GM21717 (cell line): ENCODE measurements at regions not wholly inside any gene's neighbourhood (a gene's known extent, or its start where the extent isn't known, plus 50 kb on each side); places are given as distances from the start of the nearest gene placed in this dataset.
"Not testable (repeated sequence)": the region's sequence is repeated elsewhere in the genome, so short reads cannot be mapped to it uniquely, and the experiment has no call there.

Experiments
- ATAC-seq: cut with Tn5 transposase; IDR thresholded peaks from one replicate; pipeline ENCODE4 v1.9.1; 2021; ENCODE audit warnings: mild to moderate bottlenecking, moderate library complexity; ENCODE audit not compliant: unreplicated experiment

DNA sequence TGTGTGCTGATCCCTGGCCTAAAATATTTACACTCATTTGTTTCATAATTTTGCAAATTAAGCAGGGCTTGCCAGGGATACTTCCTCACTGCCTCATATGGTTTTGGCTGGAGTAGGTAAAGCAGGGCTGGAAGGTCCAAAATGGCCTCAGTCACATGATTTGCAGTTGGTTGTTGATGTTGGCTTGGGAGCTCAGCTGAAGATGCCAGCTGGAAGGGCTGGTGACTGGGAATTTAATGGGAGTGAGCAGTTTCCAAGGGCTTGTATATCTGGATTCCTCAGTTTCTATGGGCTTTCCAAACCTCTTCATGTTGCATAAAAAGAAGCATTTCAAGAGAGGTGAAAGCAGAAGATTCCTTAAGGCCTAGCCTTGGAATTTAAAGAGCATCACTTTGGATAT lies 729.3 kb downstream of the CDH18 start:
- ATAC-seq: no peak

DNA sequence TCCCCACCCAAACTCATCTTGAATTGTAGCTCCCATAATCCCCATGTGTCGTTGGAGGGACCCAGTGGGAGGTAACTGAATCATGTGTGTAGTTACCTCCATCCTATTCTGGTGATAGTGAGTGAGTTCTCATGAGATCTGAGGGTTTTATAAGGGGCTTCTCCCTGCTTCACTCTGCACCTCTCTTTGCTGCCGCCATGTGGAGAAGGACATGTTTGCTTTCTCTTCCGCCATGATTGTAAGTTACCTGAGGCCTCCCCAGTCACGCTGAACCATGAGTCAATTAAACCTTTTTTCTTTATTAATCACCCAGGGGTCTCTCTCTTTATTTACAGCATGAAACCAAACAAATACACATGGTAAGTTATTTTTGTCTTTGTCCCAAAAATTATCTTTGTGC lies 726.1 kb downstream of the CDH18 start:
- ATAC-seq: no peak

DNA sequence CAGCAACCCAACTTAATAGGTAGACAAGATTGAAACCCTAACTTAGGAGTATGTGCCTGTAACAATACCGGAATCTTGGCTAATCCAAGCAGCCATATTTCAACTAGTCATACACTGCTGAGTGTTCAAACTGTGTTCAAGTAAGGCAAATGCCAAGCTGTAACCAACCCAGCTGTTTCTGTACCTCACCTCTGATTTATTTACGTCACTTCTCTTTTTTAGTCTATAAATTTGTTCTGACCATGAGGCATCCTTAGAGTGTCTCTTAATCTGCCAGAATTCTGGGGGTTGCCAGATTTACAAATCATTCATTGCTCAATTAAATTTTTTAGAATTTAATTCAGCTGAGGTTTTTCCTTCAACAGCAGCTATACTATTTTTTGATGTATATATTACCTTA lies 723.2 kb downstream of the CDH18 start:
- ATAC-seq: no peak

DNA sequence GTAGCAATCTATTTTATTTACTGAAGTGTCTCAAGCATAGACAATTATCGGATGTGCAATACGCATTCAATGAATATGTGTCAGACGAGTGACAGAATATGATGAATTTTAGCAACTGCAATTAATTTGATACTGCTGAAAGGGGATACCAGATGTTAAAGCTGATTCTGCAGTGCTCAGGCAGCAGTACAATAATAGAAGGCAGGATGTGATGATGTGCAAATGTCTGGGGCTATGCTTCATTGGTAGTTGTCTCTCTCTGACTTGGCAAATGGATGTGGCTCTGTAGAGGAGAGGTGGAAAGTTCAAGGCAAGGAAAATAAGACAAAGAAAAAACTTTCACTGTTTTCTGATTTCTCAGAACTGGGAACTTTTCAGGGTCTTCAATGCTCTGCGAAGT lies 721.2 kb downstream of the CDH18 start:
- ATAC-seq: no peak

DNA sequence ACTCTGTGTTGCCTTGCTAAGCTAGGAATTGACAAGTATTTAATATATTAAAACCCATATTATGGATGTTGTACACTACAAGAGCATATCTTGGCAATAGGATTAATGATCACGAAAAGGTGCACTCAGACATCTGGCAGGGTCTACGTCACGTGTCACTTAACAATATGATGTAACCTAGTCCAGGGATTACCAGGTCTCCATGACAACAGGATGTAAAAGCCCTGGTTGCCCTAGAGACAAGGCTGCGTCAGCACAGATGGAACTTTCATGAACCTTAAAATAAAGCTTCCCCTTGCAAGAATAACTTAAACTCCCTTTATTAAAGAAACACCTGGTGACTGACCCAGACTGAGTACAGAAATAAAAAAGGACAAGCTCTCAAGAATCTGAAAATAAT lies 717.8 kb downstream of the CDH18 start:
- ATAC-seq: no peak

DNA sequence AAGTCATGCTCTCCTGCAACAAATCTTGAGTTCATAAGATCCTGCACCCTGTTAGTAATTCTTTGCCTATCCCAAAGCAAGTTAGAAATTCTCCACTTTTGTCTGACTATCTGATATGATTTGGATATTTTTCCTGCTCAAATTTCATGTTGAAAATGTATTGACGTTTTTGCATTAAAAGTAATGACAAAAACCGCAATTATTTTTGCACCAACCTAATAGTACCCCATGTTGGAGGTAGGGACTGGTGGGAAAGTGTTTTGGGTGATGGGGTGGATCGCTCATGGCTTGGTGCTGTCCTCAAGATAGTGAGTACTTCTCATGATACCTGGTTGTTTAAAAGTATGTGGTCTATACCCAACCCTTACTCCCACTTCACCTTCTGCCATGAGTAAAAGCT lies 713.4 kb downstream of the CDH18 start:
- ATAC-seq: no peak

DNA sequence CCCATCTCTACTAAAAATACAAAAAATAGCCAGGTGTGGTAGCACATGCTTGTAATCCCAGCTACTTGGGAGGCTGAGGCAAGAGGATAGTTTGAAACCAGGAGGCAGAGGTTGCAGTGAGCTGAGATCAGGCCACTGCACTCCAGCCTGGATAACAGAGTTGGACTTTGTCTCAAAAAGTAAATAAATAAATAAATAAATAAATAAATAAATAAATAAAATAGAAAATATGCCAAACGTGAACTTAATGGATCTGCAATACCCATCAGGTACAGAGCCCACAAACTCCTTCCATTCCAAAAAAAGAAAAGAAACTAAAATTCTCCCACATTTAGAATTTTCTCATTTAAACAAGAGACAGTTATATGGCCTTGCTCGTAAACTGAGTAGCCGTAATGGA lies 702.7 kb downstream of the CDH18 start:
- ATAC-seq: no peak

DNA sequence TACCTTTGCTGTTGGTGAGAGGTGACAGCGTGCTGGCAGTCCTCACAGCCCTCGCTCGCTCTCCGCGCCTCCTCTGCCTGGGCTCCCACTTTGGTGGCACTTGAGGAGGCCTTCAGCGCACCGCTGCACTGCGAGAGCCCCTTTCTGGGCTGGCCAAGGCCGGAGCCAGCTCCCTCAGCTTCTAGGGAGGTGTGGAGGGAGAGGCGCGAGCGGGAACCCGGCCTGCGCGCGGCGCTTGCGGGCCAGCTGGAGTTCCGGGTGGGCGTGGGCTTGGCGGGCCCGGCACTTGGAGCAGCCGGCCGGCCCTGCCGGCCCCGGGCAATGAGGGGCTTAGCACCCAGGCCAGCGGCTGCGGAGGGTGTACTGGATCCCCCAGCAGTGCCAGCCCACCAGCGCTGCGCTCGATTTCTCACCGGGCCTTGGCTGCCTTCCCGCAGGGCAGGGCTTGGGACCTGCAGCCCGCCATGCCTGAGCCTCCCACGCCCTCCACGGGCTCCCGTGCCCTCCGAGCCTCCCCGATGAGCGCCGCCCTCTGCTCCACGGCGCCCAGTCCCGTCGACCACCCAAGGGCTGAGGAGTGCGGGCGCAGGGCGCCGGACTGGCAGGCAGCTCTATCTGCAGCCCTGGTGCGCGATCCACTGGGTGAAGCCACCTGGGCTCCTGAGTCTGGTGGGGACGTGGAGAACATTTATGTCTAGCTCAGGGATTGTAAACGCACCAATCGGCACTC lies 700.3 kb downstream of the CDH18 start:
- ATAC-seq: not testable (repeated sequence)

DNA sequence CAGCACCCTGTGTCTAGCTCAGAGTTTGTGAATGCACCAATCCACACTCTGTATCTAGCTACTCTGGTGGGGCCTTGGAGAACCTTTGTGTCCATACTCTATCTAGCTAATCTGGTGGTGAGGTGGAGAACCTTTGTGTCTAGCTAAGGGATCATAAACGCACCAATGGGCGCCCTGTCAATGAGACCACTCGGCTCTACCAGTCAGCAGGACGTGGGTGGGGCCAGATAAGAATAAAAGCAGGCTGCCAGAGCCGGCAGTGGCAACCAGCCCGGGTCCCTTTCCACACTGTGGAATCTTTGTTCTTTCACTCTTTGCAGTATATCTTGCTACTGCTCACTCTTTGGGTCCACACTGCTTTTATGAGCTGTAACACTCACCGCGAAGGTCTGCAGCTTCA lies 699.7 kb downstream of the CDH18 start:
- not testable (repeated sequence) for ATAC-seq

DNA sequence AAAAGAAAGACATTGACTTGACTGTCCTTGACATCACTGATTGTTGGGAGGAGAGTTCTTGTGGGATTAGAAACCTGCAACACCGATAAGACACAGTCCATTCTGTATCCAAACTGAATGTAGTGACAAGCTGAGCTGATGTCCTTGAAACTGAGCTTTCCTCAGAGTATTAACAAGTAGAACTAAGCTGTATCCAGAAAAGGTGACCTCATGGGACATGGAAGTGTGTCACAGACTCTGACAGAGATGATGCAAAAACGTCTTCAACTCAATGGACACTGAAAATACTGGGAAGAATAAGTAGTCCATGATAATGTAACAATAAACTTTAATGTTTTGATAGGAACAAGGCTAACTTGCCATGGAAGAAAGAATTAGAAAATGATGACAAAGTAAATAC lies 690.1 kb downstream of the CDH18 start:
- ATAC-seq: no peak

DNA sequence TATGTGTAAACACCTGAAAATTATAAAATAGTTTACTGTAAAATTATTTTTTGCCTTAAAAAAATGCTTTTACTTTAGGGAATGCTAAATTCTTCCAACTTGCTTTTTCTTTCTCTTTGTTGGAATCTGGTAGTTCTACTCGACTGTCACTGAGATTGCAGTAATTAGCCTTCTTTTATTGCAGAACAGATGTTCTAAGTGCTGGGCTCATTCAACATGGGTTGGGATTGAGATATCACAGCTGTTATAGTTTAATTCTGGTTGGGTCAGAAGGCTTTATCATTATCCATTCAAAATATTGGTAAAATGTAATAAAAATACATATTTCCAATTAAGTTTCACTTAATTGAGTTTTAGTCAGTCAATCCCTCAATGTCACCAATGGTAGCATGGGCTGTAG lies 686.7 kb downstream of the CDH18 start:
- ATAC-seq: no peak

DNA sequence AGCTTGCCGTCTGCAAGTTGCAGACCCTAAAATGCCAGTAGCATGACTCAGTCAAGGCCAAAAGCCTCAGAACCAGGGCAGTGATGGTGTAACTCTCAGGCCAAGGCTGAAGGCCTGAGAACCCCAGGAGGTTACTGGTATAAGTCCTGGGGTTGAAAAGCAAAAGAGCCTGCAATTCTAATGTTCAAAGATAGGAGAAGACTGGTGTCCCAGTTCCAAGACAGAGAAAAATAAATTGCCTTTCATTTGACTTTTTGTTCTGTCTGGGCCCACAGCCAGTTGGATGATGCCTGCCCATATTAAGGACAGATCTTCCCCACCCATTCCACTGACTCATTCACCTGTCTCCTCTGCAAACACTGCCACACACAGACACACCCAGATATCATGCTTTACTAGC lies 673.2 kb downstream of the CDH18 start:
- no peak for ATAC-seq

DNA sequence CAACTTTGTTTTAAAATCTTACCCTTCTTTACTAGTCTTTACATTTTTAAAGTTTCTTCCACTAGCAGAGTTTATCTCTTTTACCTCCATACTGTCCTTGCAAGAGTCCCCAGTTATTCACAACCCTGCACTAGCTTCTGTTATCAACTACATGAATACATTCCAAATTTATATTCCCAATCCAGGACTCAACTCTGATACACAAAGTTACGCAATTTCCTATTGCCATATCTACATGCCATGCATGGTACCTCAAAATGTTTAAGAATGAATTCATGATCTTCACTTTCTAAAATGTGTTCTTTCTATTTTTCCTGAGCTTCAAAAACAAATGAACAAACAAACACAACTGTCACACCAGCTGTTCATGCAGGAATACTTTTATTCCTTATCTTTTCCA lies 668.7 kb downstream of the CDH18 start:
- no peak for ATAC-seq

DNA sequence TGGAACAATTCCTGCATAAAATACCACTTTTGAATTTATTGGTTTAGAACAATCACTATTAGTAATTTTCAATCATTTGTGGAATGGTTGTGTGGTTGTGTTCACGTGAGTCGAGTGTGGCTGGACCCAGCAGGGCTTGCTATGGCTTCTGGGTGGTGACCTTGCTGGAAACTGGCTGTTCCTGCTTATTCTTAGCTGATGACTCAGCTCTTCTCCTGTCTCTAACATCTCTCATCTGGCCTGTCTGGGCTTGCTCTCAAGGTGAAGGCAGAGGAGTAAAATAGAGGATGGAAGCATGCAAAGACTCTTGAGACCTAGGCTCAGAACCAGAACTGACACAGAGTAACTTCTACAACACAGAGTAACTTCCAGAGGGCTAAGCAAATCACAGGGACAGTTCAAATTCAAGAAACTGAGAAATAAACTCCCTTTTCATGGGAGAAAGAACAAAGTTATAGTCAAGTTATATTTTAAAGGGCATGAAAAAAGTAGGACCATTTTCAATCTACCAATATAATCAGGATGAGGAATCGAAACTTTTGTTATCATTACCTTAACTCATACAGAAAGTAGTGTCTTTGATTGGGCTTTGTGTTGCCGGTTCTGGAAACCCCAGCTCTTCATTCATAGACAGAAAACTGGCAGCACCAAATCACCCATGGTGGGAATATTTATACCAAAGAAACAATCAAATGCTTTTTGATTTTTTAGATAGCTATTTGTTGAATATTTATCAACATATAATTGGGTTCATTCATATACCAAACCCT lies 665.1 kb downstream of the CDH18 start:
- peak; percentile 89 for ATAC-seq

DNA sequence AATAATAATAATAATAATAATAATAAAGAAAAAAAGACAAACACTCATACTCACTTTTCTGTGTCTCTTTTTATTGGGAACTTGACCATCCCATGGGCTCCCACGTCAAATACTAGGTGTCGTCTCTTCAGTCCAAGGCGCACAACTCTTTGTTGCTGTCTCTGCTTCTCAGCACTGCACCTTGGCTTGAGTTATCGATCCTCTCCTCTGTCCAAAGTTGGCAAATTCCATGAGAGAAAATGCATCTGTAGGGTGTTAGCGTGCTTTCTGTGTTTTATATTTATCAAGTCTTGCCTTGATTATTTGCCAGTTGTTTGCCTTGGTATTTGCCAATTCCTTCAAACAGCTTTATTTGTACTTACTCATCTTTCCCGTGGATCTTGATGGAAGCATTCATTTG lies 653.7 kb downstream of the CDH18 start:
- no peak for ATAC-seq

DNA sequence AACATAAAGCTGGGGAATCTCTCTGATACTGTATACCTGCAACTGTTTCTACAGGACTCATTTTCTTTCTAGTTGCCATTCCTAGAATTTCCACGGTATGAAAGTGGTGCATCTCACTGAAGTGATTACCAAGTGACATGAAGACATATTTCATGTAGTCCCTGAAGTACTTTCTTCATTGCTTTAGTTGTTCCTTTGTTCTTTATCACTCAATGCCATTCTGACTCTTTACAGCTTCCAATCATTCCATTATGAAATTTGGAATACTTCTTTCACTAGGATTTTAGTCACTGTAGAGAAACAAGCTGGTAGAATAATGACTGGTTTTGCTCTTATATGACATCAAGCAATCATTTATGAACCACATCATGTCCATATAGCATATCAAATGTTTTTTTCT lies 645.1 kb downstream of the CDH18 start:
- no peak for ATAC-seq

DNA sequence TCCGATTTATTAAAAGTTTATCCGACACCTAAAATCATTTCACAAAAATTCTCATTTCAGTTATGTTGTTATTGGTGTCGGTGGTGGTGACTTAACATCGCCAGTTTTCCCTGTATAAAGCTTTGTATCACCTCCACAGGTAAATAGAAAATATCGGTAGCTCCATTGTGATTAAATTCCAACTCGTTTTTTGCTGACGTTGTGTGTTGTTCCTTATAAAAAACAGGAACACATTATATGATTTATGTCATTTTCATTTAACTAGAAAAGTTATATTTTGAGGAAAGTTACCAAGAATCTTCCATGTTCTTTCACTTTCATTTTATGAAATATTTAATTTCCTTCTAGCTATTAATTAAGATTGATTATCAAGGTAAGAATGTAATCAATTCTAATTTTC lies 635.9 kb downstream of the CDH18 start:
- no peak for ATAC-seq

DNA sequence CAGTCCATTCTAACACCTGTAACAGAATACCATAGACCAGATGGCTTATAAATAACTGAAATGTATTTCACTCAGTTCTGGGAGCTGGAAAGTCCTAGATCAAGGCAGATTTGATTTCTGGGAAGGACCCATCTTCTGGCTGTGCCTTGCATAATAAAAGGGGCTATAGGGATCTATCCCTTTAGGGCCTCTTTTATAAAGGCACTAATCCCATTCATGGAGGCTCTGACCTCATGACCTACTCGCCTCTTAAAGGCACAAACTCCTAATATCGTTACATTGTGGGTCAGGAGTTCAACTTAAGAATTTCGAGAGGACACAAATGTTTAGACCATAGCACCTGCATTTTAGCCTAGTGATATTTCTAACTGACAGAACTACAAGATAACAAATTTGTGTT lies 619.0 kb downstream of the CDH18 start:
- no peak for ATAC-seq

DNA sequence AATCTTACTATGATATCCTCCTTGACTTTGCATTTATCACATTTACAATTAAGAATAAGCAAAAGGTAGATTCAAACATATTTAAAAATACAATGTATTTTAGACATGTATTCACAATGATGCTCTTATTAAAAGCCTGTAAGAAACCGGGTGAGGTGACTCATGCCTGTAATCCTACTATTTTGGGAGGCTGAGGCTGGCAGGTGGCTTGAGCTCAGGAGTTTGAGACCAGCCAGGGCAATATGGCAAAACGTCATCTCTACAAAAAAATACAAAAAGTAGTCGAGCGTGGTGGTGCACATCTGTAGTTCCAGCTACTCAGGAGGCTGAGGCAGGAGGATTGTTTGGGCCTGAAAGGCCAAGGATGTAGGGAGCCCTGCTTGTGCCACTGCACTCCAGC lies 618.4 kb downstream of the CDH18 start:
- no peak for ATAC-seq

DNA sequence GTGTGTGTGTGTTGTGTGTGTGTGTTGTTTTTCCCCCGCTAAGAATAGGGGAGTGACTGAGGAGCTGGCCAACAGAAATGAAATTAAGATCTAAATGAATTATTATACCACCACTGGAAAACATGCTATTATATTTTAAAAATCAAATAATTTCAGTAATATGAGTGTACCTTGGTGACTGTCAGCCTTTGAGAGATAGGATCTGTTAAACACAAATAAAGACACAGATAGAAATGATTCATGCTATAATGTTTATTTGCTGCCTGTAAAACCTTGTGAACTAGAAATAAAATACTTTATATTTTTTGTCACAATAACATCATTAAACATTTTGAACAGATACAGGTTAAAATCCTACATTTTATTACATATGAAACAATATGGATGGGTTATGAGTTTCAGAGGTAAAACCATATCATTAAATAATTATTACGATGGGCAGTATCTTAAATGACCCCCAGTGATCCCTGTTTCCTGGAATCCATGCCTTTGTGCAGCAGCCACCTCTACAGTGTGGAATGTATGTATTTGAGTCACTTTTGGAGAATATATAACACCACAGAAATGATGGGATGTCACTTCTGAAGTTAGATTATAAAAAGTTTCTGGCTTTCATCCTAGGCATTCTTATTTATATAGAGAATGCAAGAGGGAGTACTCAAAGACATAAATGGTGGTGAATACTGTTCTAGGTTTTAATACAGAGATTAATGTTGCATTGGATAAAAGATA lies 617.2 kb downstream of the CDH18 start:
- no peak for ATAC-seq

DNA sequence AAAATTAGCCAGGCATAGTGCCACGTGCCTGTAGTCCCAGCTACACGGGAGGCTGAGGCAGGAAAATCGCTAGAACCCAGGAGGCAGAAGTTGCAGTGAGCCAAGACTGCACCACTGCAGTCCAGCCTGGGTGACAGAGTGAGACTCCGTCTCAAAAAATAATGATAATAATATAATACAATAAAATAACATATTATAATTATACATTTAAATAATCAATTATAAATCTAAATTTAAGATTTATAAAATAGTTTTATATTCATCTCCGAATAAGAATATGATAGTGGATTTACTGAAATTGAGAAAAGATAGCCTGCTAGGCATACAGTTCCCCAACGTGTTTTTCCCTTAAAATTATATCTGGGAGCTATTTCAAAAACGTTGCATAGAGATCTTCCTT lies 599.6 kb downstream of the CDH18 start:
- ATAC-seq: no peak

DNA sequence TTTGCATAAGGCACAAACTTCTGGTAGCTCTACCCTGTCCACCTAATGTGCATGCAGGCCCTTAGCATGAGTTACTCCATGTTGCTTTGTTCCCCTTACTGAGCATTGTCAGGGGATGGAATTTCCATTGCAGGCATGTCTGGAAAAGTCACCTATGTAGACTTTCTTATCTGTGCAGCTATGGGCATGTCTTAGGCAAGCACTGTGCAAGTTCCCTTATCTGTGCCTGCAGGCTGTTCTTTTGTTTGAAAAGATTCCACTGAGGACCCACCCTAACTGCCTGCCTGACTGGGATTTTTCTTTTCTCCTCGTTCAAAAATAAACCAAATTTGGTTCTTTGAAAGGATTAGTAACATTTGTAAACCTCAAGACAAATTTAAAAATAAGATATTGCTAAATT lies 587.0 kb downstream of the CDH18 start:
- no peak for ATAC-seq
